ENCODE measurements at regions not wholly inside any gene's neighbourhood (a gene's known extent, or its start where the extent isn't known, plus 50 kb on each side); places are given as distances from the start of the nearest gene placed in this dataset.

GRCh38 chr2:223243233-223243632 lies 191.2 kb downstream of the KCNE4 start (continued):
- TF ChIP-seq HOXA7 (CRISPR knock-in tag; IDR thresholded peaks at IDR 0.05): no peak
- no peak for TF ChIP-seq ZFP36 (IDR thresholded peaks at IDR 0.05; ENCODE audit: borderline replicate concordance, partially characterized antibody)
- no peak for TF ChIP-seq EHF (CRISPR knock-in tag; IDR thresholded peaks at IDR 0.05)

- ATAC-seq: peak in 1 of 2 experiments; percentile 74; a peak in 4 of 6 replicates
- Histone ChIP-seq H3K27ac (no peak overlapping the region), H3K9me3 (no peaks in the 10 kb centered on the region), H3K4me3 (no peak overlapping the region), H3K4me1 (no peaks in the 10 kb centered on the region), H3K4me2 (no peak overlapping the region)
- CTCF ChIA-PET: interaction anchor here (0.8 to 2.2 kb wide), 8 partner anchors 9 to 553 kb away, joined by 3 to 9 read pairs (median 6); no protein-coding TSS in a partner anchor
- DNase-seq (ENCODE audit: low read depth in 1 of 2, low spot score in 1 of 2): peak in 1 of 2 experiments; percentile 60
- POLR2A ChIA-PET: no interaction called here
- WGBS (ENCODE audit: missing lambda C conversion rate): 78% methylated on average over 3 of the region's 3 CpGs
- FAIRE-seq: no peak
- TF ChIP-seq RAD21 (conservative IDR thresholded peaks at IDR 0.05 in 1 of 2, IDR thresholded peaks at IDR 0.05 in 1 of 2): peak; percentile 68 to 73
- TF ChIP-seq TP53 (CRISPR knock-in tag; IDR thresholded peaks at IDR 0.05): no peak
- TF ChIP-seq SMC3 (IDR thresholded peaks at IDR 0.05): peak; percentile 51
- no peak for TF ChIP-seq USF2 (IDR thresholded peaks at IDR 0.05)
- peak; percentile 52 for TF ChIP-seq CTCF (IDR thresholded peaks at IDR 0.05)
Observed at GRCh38 chr2:223247136-223247535, 195.1 kb downstream of the KCNE4 start.

GRCh38 chr2:223251656-223252229 lies 199.8 kb downstream of the KCNE4 start:
- Histone ChIP-seq H3K4me3 (no peak overlapping the region), H3K4me1 (no peaks in the 10 kb centered on the region), H3K27ac (no peak overlapping the region), H3K9me3 (peaks cover 4% of the 10 kb centered on the region; the same call in 2 of the 3 replicates), H3K4me2 (no peak overlapping the region)
- FAIRE-seq (no peak), ATAC-seq (no peak), DNase-seq (ENCODE audit: low read depth in 1 of 2, low spot score in 1 of 2) (no peak)
- CTCF ChIA-PET: interaction anchor here (1.4 kb wide), 1 partner anchor 281 kb away, joined by 3 read pairs; no protein-coding TSS in a partner anchor
- POLR2A ChIA-PET: no interaction called here
- TF ChIP-seq NR3C1 (IDR thresholded peaks at IDR 0.05) (no peak), MAZ (IDR thresholded peaks at IDR 0.05; ENCODE audit: borderline replicate concordance, low read depth, low read length) (no peak), RNF2 (IDR thresholded peaks at IDR 0.05; ENCODE audit: borderline replicate concordance, low read depth) (no peak), TFCP2L1 (CRISPR knock-in tag; IDR thresholded peaks at IDR 0.05) (no peak), SMC3 (IDR thresholded peaks at IDR 0.05) (no peak), RAD21 (conservative IDR thresholded peaks at IDR 0.05 in 1 of 2, IDR thresholded peaks at IDR 0.05 in 1 of 2) (no peak), RCOR1 (IDR thresholded peaks at IDR 0.05; ENCODE audit: low read depth, low read length) (no peak), ZFP36 (IDR thresholded peaks at IDR 0.05; ENCODE audit: borderline replicate concordance, partially characterized antibody) (no peak), ZC3H11A (IDR thresholded peaks at IDR 0.05) (no peak)
- 72% methylated on average over 10 of the region's 10 CpGs for WGBS (ENCODE audit: missing lambda C conversion rate)

GRCh38 chr2:223260681-223261080 lies 208.7 kb downstream of the KCNE4 start:
- ChIA-PET POLR2A (no interaction called here), CTCF (no interaction called here)
- Histone ChIP-seq H3K4me3 (no peak overlapping the region), H3K4me1 (no peaks in the 10 kb centered on the region), H3K27ac (no peak overlapping the region), H3K4me2 (no peak overlapping the region), H3K9me3 (peaks cover 4% of the 10 kb centered on the region; the same call in 2 of the 3 replicates)
- FAIRE-seq (no peak), DNase-seq (ENCODE audit: low read depth in 1 of 2, low spot score in 1 of 2) (no peak), ATAC-seq (no peak)
- WGBS (ENCODE audit: missing lambda C conversion rate): 9% methylated on average over 2 of the region's 2 CpGs
- TF ChIP-seq FOXS1 (CRISPR knock-in tag; IDR thresholded peaks at IDR 0.05) (no peak), SREBF2 (IDR thresholded peaks at IDR 0.05) (no peak), NR3C1 (IDR thresholded peaks at IDR 0.05) (no peak), POLR2AphosphoS2 (conservative IDR thresholded peaks at IDR 0.05; ENCODE audit: low read length) (no peak), ZC3H11A (IDR thresholded peaks at IDR 0.05) (no peak)

All from A549 (cell line).